IPS-18a (cell line): ENCODE measurements at regions not wholly inside any gene's neighbourhood (a gene's known extent, or its start where the extent isn't known, plus 50 kb on each side); places are given as distances from the start of the nearest gene placed in this dataset.
"Not testable (repeated sequence)": the region's sequence is repeated elsewhere in the genome, so short reads cannot be mapped to it uniquely, and the experiment has no call there.

Experiments used
- H3K27ac ChIP-seq: one replicate; pipeline ENCODE4 v1.5.1; 2013; ENCODE audit warnings: low read length
- H3K27me3 ChIP-seq: one replicate; pipeline ENCODE4 v1.6.1; 2013; ENCODE audit warnings: mild to moderate bottlenecking, low read length; ENCODE audit not compliant: control insufficient read depth, insufficient read depth
- H3K36me3 ChIP-seq: one replicate; pipeline ENCODE4 v1.6.1; 2013; ENCODE audit warnings: low read depth, low read length; ENCODE audit not compliant: control insufficient read depth
- H3K4me1 ChIP-seq: one replicate; pipeline ENCODE4 v1.6.1; 2013; ENCODE audit warnings: low read depth, low read length; ENCODE audit not compliant: control insufficient read depth
- H3K4me3 ChIP-seq: one replicate; pipeline ENCODE4 v1.5.1; 2013; ENCODE audit warnings: low read length
- H3K9ac ChIP-seq: one replicate; pipeline ENCODE4 v1.6.1; 2013; ENCODE audit warnings: mild to moderate bottlenecking, low read length, moderate library complexity
- H3K9me3 ChIP-seq: one replicate; pipeline ENCODE4 v1.6.1; 2013; ENCODE audit warnings: low read depth, low read length; ENCODE audit not compliant: control insufficient read depth

- H3K9ac ChIP-seq, result no peak overlapping the region
- no peaks in the 10 kb centered on the region for H3K27me3 ChIP-seq
Observed at GRCh38 chr3:82637574-82637973, 876.1 kb upstream of the GBE1 start.

GRCh38 chr3:82636177-82636576 lies 874.7 kb upstream of the GBE1 start:
- Histone ChIP-seq H3K27ac (no peak overlapping the region), H3K4me1 (peaks cover 9% of the 10 kb centered on the region), H3K9ac (no peak overlapping the region), H3K27me3 (no peaks in the 10 kb centered on the region), H3K4me3 (no peak overlapping the region), H3K36me3 (no peaks in the 10 kb centered on the region), H3K9me3 (peaks cover 4% of the 10 kb centered on the region)

More at GRCh38 chr3:82637574-82637973, 876.1 kb upstream of the GBE1 start:
- Histone ChIP-seq H3K27ac (no peak overlapping the region), H3K9me3 (peaks cover 4% of the 10 kb centered on the region), H3K36me3 (no peaks in the 10 kb centered on the region), H3K4me3 (no peak overlapping the region), H3K4me1 (peaks cover 9% of the 10 kb centered on the region)

- Histone ChIP-seq H3K27ac (no peak overlapping the region), H3K27me3 (no peaks in the 10 kb centered on the region), H3K36me3 (no peaks in the 10 kb centered on the region), H3K9me3 (no peaks in the 10 kb centered on the region), H3K9ac (no peak overlapping the region), H3K4me3 (no peak overlapping the region), H3K4me1 (peaks cover 9% of the 10 kb centered on the region)
Observed at GRCh38 chr3:82633319-82633718, 871.9 kb upstream of the GBE1 start.

- no peaks in the 10 kb centered on the region for H3K27me3 ChIP-seq
- no peak overlapping the region for H3K9ac ChIP-seq
- H3K4me3 ChIP-seq, result no peak overlapping the region
- H3K9me3 ChIP-seq, result no peaks in the 10 kb centered on the region
- H3K27ac ChIP-seq, result no peak overlapping the region
- peaks cover 9% of the 10 kb centered on the region for H3K4me1 ChIP-seq
- no peaks in the 10 kb centered on the region for H3K36me3 ChIP-seq
Observed at GRCh38 chr3:82629937-82630336, 868.5 kb upstream of the GBE1 start.

GRCh38 chr3:82628385-82629014 lies 867.1 kb upstream of the GBE1 start:
- H3K27ac ChIP-seq, result no peak overlapping the region
- no peak overlapping the region for H3K9ac ChIP-seq
- H3K27me3 ChIP-seq, result no peaks in the 10 kb centered on the region
- peaks cover 8% of the 10 kb centered on the region for H3K9me3 ChIP-seq
- no peak overlapping the region for H3K4me3 ChIP-seq
- H3K36me3 ChIP-seq, result no peaks in the 10 kb centered on the region
- H3K4me1 ChIP-seq, result peaks cover 6% of the 10 kb centered on the region

- H3K27ac ChIP-seq, result no peak overlapping the region
- H3K36me3 ChIP-seq, result no peaks in the 10 kb centered on the region
- H3K9ac ChIP-seq, result no peak overlapping the region
- H3K4me1 ChIP-seq, result no peaks in the 10 kb centered on the region
- peaks cover 8% of the 10 kb centered on the region for H3K9me3 ChIP-seq
- H3K4me3 ChIP-seq, result no peak overlapping the region
- H3K27me3 ChIP-seq, result no peaks in the 10 kb centered on the region
Observed at GRCh38 chr3:82627733-82628132, 866.3 kb upstream of the GBE1 start.

- H3K9ac ChIP-seq, H3K4me1 ChIP-seq, H3K36me3 ChIP-seq, H3K27ac ChIP-seq, H3K4me3 ChIP-seq, H3K27me3 ChIP-seq: not testable (repeated sequence)
- peaks cover 16% of the 10 kb centered on the region for H3K9me3 ChIP-seq
Observed at GRCh38 chr3:82620744-82621143, 859.3 kb upstream of the GBE1 start.

GRCh38 chr3:82618594-82618993 lies 857.1 kb upstream of the GBE1 start:
- no peak overlapping the region for H3K4me3 ChIP-seq
- no peaks in the 10 kb centered on the region for H3K4me1 ChIP-seq
- no peak overlapping the region for H3K9ac ChIP-seq
- no peaks in the 10 kb centered on the region for H3K27me3 ChIP-seq
- peaks cover 9% of the 10 kb centered on the region for H3K9me3 ChIP-seq
- H3K36me3 ChIP-seq, result no peaks in the 10 kb centered on the region
- H3K27ac ChIP-seq, result no peak overlapping the region

- H3K4me1 ChIP-seq, result no peaks in the 10 kb centered on the region
- no peak overlapping the region for H3K9ac ChIP-seq
- no peaks in the 10 kb centered on the region for H3K27me3 ChIP-seq
- H3K9me3 ChIP-seq, result no peaks in the 10 kb centered on the region
- H3K27ac ChIP-seq, result no peak overlapping the region
- H3K36me3 ChIP-seq, result no peaks in the 10 kb centered on the region
- H3K4me3 ChIP-seq, result no peak overlapping the region
Observed at GRCh38 chr3:82610236-82610635, 848.8 kb upstream of the GBE1 start.

GRCh38 chr3:82607391-82607790 lies 845.9 kb upstream of the GBE1 start:
- no peaks in the 10 kb centered on the region for H3K9me3 ChIP-seq
- H3K4me1 ChIP-seq, result no peaks in the 10 kb centered on the region
- H3K4me3 ChIP-seq, result no peak overlapping the region
- H3K9ac ChIP-seq, result no peak overlapping the region
- H3K27ac ChIP-seq, result no peak overlapping the region
- no peaks in the 10 kb centered on the region for H3K36me3 ChIP-seq
- H3K27me3 ChIP-seq, result no peaks in the 10 kb centered on the region

- H3K27me3 ChIP-seq, result no peaks in the 10 kb centered on the region
- H3K4me3 ChIP-seq, result no peak overlapping the region
- H3K27ac ChIP-seq, result no peak overlapping the region
- no peak overlapping the region for H3K9ac ChIP-seq
- no peaks in the 10 kb centered on the region for H3K36me3 ChIP-seq
- H3K9me3 ChIP-seq, result peaks cover 15% of the 10 kb centered on the region
- no peaks in the 10 kb centered on the region for H3K4me1 ChIP-seq
Observed at GRCh38 chr3:82596805-82597204, 835.4 kb upstream of the GBE1 start.

GRCh38 chr3:82595530-82595929 lies 834.1 kb upstream of the GBE1 start:
- H3K9me3 ChIP-seq, result peaks cover 15% of the 10 kb centered on the region
- H3K4me1 ChIP-seq, result no peaks in the 10 kb centered on the region
- H3K9ac ChIP-seq, result no peak overlapping the region
- no peaks in the 10 kb centered on the region for H3K27me3 ChIP-seq
- no peaks in the 10 kb centered on the region for H3K36me3 ChIP-seq
- no peak overlapping the region for H3K4me3 ChIP-seq
- H3K27ac ChIP-seq, result no peak overlapping the region
